Peyer's patch (tissue), 4 donors: ENCODE measurements at regions not wholly inside any gene's neighbourhood (a gene's known extent, or its start where the extent isn't known, plus 50 kb on each side); places are given as distances from the start of the nearest gene placed in this dataset.

Experiments
- CTCF ChIP-seq, 6 experiments: fragments of 450-650 bp in 4 of 6; fragments of 200-600 bp in 2 of 6; sonication (generic) in 1 of 6; IDR thresholded peaks; one replicate each; pipeline ENCODE4 v1.5.1; 2017 to 2019; ENCODE audit warnings: antibody characterized with exemption in 6 of 6, mild to moderate bottlenecking in 3 of 6, moderate library complexity in 1 of 6
- POLR2A ChIP-seq, 2 donors: fragments of 450-650 bp; IDR thresholded peaks; one replicate each; pipeline ENCODE4 v1.5.1; 2017; ENCODE audit warnings: antibody characterized with exemption in 2 of 2, mild to moderate bottlenecking in 2 of 2, moderate library complexity in 2 of 2

- TF ChIP-seq POLR2A (IDR thresholded peaks at IDR 0.05) (no peak), CTCF (IDR thresholded peaks at IDR 0.05) (no peak)
Observed at GRCh38 chr7:67990716-67991115, 994.1 kb downstream of the TYW1 start.
